Left ventricle myocardium inferior (tissue), 1 donor: ENCODE measurements at regions not wholly inside any gene's neighbourhood (a gene's known extent, or its start where the extent isn't known, plus 50 kb on each side); places are given as distances from the start of the nearest gene placed in this dataset.
"Not testable (repeated sequence)": the region's sequence is repeated elsewhere in the genome, so short reads cannot be mapped to it uniquely, and the experiment has no call there.

Source experiments
- DNase-seq: peaks from one replicate; pipeline ENCODE4 v3.0.0-alpha.2; 2020
- H3K27ac ChIP-seq: fragments of 200-600 bp; replicated peaks from 2 replicates; pipeline ENCODE4 v1.8.0; 2021
- H3K27me3 ChIP-seq: fragments of 200-600 bp; 2 replicates; pipeline ENCODE4 v1.8.0; 2021; ENCODE audit warnings: low read depth
- H3K36me3 ChIP-seq: fragments of 200-600 bp; 2 replicates; pipeline ENCODE4 v1.8.0; 2021
- H3K4me1 ChIP-seq: fragments of 200-600 bp; 2 replicates; pipeline ENCODE4 v1.8.0; 2021
- H3K4me3 ChIP-seq: fragments of 200-600 bp; 2 replicates; pipeline ENCODE4 v1.8.0; 2021; ENCODE audit warnings: mild to moderate bottlenecking, moderate library complexity
- H3K9me3 ChIP-seq: fragments of 200-600 bp; replicated peaks from 2 replicates; pipeline ENCODE4 v1.8.0; 2021
- CTCF ChIP-seq: fragments of 200-600 bp; IDR thresholded peaks from 2 replicates; pipeline ENCODE4 v1.8.0; 2021; ENCODE audit warnings: antibody characterized with exemption, mild to moderate bottlenecking, borderline replicate concordance
- intact Hi-C: fragments of 100-400 bp; cut with micrococcal nuclease; formaldehyde crosslinking; loops from one replicate; pipeline ENCODE4 v1.11.0; 2022
- donor health status: DM: no; HTN: yes; CAD: no; lungs with severe emphysema.

- no peak overlapping the region for H3K27ac ChIP-seq
- no peak overlapping the region for H3K4me3 ChIP-seq
- no peaks in the 10 kb centered on the region for H3K9me3 ChIP-seq
- no peak for TF ChIP-seq CTCF
- no peaks in the 10 kb centered on the region for H3K4me1 ChIP-seq
- intact Hi-C loops, result no loop called here
- no peaks in the 10 kb centered on the region for H3K36me3 ChIP-seq
- no peak for DNase-seq
- H3K27me3 ChIP-seq, result no peaks in the 10 kb centered on the region
Measured at GRCh38 chr3:79953591-79954101, 185.8 kb upstream of the ROBO1 start.

GRCh38 chr3:79951426-79951825 is 183.6 kb upstream of the ROBO1 start:
- H3K36me3 ChIP-seq, DNase-seq, H3K27me3 ChIP-seq, H3K4me1 ChIP-seq, H3K4me3 ChIP-seq, intact Hi-C loops, H3K9me3 ChIP-seq, H3K27ac ChIP-seq: not testable (repeated sequence)

- TF ChIP-seq CTCF, result no peak
- Histone ChIP-seq H3K36me3 (no peaks in the 10 kb centered on the region), H3K27ac (no peak overlapping the region), H3K9me3 (no peaks in the 10 kb centered on the region), H3K27me3 (no peaks in the 10 kb centered on the region), H3K4me1 (no peaks in the 10 kb centered on the region), H3K4me3 (no peak overlapping the region)
- intact Hi-C loops, result no loop called here
- no peak for DNase-seq
Measured at GRCh38 chr3:79947957-79948356, 180.2 kb upstream of the ROBO1 start.

- Histone ChIP-seq H3K27ac (no peak overlapping the region), H3K9me3 (no peaks in the 10 kb centered on the region), H3K4me3 (no peak overlapping the region), H3K4me1 (no peaks in the 10 kb centered on the region), H3K36me3 (no peaks in the 10 kb centered on the region), H3K27me3 (no peaks in the 10 kb centered on the region)
- intact Hi-C loops, result no loop called here
- DNase-seq, result no peak
- no peak for TF ChIP-seq CTCF
Measured at GRCh38 chr3:79947469-79947868, 179.7 kb upstream of the ROBO1 start.

- intact Hi-C loops, result no loop called here
- Histone ChIP-seq H3K27ac (no peak overlapping the region), H3K27me3 (no peaks in the 10 kb centered on the region), H3K4me3 (no peak overlapping the region), H3K9me3 (no peaks in the 10 kb centered on the region), H3K4me1 (no peaks in the 10 kb centered on the region), H3K36me3 (no peaks in the 10 kb centered on the region)
- DNase-seq, result no peak
- TF ChIP-seq CTCF, result no peak
Measured at GRCh38 chr3:79937567-79937966, 169.8 kb upstream of the ROBO1 start.

GRCh38 chr3:79930196-79930595 is 162.4 kb upstream of the ROBO1 start:
- Histone ChIP-seq H3K27me3 (no peaks in the 10 kb centered on the region), H3K4me3 (no peak overlapping the region), H3K9me3 (no peaks in the 10 kb centered on the region), H3K36me3 (no peaks in the 10 kb centered on the region), H3K27ac (no peak overlapping the region), H3K4me1 (no peaks in the 10 kb centered on the region)
- intact Hi-C loops, result no loop called here
- no peak for TF ChIP-seq CTCF
- DNase-seq, result no peak
